GM21529 (cell line): ENCODE measurements at regions not wholly inside any gene's neighbourhood (a gene's known extent, or its start where the extent isn't known, plus 50 kb on each side); places are given as distances from the start of the nearest gene placed in this dataset.
"Not testable (repeated sequence)": the region's sequence is repeated elsewhere in the genome, so short reads cannot be mapped to it uniquely, and the experiment has no call there.

ENCODE experiments used
- ATAC-seq: cut with Tn5 transposase; IDR thresholded peaks from one replicate; pipeline ENCODE4 v1.9.1; 2021; ENCODE audit not compliant: unreplicated experiment

DNA sequence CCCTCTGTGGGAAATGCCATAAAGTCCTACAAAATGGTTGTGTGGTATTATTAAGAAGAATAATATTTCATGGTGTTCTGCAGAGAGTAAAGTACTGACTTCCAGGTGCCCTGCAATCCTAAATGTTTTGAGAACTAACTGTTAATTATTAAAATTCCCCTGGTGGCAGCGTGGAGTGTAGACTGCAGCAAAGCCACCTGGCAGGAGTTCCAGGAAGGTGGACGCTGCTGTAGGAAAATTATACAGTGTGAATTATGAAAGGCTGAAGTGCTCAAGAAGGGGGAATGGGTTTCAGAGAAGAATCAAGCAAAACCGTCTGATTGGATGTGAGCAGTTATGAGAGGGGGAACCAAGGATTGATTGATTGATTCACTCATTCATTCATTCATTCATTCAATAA lies 572.4 kb upstream of the PPP2R3A start:
- ATAC-seq: no peak

DNA sequence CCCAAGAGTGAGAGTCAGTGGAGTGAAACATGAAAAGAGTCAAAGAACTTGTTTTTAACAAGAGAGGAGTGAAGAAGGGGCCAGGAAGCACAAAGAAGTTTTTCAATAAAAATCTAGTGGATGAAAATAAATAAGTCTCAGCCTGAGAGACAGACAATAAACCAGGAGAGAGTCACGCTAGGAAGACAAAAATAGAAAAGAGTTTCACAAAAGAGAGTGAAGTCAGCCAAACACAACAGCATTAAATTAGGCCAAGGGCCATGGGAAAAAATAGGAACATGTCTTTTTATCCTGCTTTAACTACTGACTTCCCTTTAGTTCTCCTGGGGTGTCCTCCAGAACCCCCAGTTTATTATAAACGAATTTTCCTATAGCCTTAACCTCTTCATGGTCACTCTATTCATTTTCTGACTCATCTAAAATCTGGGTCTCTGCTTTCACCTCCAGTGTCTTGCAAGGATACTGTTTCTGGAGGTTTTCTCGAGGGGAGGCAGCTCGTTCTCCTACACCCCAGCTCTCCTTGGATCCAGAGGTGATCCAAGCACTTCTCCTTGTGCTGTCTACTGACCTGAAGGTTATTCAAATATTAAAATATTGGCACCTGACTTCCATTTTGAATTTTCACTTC lies 571.5 kb upstream of the PPP2R3A start:
- ATAC-seq: no peak

DNA sequence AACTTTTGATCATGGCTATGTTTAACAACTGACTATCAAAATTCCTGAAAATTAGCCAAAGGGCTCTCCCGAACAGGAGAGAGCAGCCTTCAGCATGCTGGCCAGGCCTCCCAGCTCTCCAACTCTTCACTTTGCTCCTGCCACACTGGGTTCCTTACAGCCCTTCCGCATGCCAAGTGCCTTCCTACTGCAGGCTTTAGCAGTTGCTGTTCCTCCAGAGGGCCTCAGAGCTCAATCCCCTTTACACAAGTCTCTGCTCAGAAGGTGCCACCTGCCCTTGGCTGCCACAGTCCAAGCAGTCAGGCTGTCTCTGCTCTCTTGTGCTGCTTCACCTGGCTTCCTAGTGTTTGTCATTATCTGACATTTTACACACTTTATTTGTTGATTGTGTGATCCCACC lies 553.1 kb upstream of the PPP2R3A start:
- ATAC-seq: no peak

DNA sequence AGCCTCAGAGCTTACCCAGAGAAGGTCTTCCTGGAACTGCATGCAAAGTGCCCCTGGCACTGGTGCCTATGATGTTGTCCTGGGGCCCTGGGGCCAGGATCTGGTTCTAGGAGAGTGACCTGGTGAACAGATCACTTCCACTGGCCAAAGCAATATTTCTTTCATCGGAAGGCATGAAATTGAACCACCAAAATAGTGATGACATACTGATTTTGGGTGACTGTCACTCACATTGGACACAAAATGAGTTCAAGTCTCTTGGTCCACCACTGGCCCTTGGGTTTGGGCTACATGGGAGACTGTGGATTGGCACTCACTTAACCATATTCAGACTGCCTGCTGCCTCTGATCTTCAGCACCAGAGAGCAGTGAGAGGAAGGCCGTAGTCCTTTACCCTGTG lies 549.3 kb upstream of the PPP2R3A start:
- no peak for ATAC-seq

DNA sequence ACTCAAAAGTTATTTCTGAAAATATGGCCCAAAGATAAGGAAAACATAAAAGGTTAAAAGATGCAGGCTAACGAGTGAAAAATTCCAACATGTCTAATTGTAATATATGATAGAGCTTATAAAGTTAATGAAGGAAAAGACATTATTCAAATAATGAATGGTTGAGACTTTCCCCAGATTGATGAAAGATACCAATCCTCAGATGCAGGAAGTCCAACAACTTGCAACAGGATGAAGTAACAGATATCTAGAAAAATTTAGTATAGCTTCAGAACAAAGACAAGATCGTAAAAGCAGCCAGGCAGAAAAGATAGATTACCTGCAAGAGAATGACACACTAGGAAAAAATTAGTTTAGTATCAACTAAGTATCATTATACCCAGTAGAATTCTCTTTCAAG lies 546.4 kb upstream of the PPP2R3A start:
- no peak for ATAC-seq

DNA sequence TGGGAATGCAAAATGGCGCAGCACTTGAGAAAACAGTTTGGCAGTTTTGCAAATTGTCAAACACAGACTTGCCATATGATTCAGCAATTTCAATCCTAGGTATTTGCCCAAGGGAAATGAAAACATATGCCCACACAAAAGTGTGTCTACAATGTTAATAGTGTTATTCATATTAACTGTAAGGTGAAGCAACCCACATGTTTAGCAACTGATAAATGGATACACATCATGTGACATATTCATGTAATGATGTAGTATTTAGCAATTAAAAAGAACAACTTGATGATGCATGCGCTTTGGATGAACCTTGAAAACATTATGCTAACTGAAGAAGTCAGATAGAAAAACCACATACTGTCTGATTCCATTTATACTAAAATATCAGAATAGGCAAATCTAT lies 539.0 kb upstream of the PPP2R3A start:
- no peak for ATAC-seq

DNA sequence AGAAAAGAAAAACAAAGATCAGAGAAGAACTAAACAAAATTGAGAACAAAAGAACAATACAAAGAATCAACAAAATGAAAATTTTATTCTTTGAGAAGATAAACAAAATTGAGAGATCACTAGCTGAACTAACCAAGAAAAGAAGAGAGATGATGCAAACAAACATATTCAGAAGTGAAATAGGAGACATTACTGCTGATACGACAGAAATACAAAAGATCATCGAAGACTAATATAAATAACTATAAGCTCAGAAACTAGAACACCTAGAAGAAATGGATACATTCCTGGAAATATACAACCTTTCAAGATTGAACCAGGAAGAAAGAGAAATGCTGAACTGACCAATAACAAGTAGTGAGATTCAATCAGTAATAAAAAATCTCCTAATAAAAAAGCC lies 533.1 kb upstream of the PPP2R3A start:
- no peak for ATAC-seq

DNA sequence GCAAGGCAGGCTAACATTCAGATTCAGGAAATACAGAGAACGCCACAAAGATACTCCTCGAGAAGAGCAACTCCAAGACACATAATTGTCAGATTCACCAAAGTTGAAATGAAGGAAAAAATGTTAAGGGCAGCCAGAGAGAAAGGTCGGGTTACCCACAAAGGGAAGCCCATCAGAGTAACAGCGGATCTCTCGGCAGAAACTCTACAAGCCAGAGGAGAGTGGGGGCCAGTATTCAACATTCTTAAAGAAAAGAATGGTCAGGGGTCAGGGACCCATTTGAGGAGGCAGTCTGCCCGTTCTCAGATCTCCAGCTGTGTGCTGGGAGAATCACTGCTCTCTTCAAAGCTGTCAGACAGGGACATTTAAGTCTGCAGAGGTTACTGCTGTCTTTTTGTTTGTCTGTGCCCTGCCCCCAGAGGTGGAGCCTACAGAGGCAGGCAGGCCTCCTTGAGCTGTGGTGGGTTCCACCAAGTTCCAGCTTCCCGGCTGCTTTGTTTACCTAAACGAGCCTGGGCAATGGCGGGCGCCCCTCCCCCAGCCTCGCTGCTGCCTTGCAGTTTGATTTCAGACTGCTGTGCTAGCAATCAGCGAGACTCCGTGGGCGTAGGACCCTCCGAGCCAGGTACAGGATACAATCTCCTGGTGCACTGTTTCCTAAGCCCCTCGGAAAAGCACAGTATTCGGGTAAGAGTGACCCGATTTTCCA lies 526.5 kb upstream of the PPP2R3A start:
- ATAC-seq: not testable (repeated sequence)

DNA sequence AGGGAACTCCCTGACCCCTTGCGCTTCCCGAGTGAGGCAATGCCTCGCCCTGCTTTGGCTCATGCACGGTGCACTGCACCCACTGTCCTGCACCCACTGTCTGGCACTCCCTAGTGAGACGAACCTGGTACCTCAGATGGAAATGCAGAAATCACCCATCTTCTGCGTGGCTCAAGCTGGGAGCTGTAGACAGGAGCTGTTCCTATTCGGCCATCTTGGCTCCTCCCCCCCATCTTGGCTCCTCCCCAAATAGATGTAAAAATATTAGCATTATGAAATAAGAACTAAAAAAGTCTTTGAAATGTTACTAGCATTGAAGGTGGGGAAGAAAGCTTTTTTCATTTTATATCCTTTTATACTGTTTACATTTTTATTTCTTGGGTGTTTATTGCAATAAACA lies 525.9 kb upstream of the PPP2R3A start:
- ATAC-seq: not testable (repeated sequence)

DNA sequence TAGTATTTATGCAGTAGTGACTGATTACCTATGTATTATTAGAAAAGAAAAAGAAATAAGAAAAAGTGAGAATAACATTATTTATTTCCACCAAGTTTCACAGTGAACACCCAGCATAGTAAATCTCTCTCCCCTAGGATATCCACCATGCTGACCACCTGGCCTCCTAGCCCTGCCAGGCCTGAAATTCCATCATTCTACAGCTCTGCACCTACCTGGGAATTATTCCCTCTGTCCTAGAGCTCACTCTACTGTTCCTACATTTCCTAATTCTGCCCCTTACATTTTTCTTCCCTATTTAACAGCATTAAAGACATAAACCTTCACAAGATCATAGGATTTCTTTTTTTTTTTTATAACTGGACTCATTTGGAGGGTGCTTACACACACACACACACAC lies 525.3 kb upstream of the PPP2R3A start:
- ATAC-seq: no peak

DNA sequence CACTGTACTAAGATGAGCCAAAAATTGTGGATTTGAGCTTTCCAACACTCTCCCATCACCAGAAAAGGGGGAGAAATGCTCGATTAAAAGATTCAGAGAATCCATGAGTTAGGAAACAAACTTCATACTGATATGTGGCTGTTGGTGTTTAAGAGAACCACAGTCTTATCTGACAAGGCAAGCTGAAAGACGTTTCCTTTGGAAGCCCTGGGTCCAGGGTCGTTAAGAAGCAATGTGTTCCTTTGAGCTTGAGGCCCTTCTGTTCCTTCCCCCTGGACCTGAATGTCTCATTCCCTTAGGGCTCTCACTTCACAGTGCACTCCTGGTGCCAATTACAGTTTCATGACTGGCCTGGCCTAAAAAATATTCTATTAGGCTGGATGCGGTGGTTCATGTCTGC lies 524.8 kb upstream of the PPP2R3A start:
- ATAC-seq: no peak

DNA sequence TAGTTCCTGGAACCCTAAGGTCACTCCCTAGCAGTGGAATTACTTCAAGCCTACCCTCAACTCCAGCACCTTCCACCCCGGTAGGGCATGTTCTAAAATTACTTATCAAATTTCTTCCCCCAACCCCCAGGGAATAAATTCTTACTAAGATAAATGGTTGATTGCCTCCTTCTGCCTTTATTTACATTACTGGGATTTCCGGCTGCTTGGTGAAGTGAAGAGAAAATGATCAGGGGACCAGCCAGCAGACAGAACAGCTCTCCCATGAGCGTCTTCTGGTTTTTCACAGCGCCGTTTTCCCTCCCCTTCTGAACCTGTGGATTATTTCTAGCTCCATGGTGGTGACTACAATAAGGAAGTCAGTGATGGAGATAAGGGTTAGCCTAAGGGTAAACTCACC lies 521.5 kb upstream of the PPP2R3A start:
- no peak for ATAC-seq

DNA sequence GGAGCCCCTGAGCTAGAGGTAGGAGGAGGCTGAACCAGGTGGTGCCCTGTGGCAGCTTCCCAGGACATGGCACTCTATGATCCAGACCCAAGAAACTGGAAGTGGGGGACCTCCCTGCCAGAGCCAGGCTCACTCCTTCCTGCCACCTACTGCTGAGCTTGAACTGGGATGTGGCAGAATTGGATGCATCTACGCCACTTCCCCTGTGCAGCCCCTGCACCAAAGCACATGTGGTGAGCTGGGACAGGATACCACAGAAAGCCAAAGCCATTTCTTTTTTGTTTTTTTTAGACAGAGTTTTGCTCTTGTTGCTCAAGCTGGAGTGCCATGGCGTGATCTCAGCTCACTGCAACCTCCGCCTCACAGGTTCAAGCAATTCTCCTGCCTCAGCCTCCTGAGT lies 518.0 kb upstream of the PPP2R3A start:
- ATAC-seq: no peak

DNA sequence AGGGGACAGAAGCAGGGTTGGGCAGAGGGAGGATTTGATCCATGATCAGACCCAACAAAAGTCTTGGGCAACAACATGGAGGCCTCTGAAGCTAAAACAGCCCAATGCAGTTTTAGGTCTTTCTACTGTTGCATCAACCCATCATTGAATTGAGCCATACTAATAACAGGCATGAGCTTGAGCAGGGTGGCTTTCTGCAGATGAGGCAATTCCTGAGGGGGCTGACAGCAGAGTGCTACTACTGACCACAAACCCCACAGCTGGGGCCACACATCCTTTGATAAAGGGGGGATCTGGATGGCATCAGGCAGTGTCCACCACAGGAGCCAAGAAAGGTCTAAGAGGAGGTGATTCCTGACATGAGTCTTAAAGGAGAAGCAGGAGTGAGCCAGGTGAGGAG lies 517.0 kb upstream of the PPP2R3A start:
- no peak for ATAC-seq

DNA sequence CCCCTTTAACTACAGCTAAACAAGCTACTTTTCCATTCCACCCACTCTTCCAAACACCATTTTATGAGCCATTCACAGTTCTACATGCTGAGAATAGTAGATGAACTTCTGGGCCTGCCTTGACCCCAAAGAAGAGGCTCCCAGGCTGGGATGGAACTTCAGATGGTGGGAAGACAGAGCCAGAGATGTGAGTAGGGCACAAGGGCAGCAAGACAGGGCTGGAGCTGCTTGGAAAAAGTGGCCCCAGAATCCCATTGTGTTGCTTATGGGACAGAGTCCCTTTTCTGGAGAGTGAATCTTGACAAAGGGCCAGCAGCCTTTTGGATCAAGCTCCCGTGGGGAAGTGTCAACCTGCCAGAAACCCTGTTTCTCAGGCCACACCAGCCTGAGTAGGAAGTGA lies 516.5 kb upstream of the PPP2R3A start:
- ATAC-seq: no peak

DNA sequence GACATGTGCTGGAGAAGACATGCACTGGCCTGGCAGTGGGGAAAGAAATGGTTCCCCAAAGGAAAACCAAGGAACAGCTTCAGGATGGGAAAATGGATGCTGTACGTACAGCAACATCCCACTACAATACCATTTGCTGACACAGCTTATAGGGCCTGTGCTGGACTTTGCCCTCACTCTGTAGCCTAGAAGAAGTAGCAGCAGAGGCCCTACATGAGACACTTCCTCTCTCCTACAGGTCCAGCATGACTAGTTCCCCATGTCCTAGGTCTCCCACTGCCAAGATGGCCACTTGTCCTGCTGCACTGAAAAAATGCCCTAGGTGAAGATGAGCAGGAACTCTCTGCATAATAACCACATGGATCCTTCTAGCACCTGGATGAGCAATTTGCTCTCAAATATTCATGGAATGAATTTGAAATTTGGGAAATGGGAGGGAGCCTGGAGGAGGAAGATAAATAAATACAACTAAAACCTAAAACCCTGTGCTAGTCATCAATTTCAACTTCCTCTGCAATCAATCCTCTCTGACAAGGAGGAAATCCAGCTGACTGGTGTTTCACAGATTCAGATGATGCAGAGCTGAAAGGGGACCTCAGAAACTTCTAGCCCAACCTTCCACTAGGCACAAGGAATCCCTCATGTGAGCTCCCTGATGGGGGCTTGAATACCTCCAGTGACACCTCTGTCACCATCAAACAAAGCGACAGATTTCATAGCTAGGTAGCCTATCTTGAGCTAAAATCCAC lies 514.3 kb upstream of the PPP2R3A start:
- ATAC-seq: no peak

DNA sequence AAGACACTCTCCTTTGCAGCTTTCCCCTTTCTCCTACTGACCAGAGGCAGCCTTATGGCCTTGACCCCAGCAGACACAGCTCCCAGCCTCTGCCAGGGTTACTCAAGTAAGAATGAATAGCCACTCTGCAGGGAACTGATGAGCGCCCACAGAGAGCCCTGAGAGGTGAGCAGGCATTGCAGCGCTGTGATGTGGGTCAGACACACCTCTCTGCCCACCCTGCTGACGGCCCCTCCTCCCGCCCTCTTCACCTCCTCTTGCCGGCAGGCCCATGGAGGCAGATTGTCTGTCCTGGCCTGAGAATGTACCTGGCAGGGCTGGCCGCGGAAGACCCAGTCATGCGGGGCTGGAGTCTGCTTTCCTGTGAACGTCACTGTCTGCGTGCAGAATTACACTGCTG lies 512.6 kb upstream of the PPP2R3A start:
- ATAC-seq: no peak

DNA sequence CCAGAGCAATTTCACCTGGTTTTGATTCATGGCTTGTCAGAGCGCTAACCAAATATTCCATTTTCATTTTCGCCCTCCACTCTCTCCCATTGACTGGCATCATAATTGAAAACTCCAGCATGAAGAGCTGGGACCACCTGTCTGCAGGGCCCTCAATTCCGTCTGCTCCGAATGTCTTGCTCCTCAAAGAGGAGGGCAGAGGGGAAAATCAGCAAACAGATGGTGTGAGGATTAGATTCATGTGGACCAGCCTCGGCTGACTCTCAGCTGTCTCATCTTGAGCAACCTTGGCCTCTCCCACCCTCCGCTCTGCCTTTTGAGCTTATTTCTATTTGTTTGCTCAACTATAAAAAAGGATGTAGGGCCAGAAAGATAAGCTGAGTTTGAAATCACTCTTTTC lies 512.2 kb upstream of the PPP2R3A start:
- no peak for ATAC-seq

DNA sequence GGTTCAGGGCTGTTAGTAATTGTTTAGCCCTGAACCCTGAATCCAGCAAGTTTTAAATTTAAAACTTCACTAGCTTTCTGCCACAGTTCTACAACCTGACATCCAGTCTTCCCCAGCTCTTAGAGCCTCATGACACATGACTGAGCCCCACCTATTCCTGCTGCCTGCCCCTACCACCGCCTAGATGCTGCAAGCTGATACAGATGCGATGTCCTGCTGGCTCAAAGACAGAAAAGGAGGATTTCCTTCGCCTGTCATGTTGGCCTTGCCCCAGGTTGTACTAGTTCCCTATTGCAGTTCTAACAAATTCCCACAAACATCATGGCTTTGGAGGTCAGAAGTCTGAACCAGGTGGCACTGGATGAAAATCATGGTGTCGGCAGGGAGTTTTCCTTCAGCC lies 510.6 kb upstream of the PPP2R3A start:
- ATAC-seq: no peak

DNA sequence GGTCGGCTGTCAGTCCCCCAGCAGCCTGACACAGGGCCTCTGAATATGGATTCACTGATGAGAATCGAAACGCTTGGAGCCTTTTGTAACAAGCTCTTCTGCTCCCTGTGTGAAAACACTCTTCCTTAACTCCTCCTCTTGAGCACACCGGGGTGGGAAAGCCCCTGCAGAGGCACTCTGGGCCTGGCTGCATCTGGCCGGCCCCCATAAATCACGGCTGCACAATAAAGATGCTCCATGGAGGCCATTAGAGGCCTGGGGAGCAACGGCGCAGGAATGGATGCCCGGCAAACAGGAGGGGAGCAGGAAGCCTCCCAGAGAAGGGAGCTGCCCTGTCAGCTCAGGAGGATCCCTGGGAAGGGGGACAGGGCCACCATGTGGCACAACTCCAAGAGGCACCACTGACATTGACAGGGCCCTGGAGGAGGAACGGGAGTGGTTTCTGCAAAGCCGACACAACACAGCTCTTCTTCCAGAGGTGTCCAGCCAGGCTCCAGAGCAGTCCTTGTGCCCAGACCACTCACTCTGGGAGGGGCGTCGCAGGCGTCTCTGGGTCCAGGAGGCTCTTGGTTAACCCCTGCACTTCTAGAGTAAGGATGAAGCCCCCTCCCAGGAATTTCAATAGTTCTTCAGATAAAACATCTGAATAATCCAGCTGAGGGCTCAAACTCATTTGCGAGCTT lies 509.3 kb upstream of the PPP2R3A start:
- no peak for ATAC-seq

DNA sequence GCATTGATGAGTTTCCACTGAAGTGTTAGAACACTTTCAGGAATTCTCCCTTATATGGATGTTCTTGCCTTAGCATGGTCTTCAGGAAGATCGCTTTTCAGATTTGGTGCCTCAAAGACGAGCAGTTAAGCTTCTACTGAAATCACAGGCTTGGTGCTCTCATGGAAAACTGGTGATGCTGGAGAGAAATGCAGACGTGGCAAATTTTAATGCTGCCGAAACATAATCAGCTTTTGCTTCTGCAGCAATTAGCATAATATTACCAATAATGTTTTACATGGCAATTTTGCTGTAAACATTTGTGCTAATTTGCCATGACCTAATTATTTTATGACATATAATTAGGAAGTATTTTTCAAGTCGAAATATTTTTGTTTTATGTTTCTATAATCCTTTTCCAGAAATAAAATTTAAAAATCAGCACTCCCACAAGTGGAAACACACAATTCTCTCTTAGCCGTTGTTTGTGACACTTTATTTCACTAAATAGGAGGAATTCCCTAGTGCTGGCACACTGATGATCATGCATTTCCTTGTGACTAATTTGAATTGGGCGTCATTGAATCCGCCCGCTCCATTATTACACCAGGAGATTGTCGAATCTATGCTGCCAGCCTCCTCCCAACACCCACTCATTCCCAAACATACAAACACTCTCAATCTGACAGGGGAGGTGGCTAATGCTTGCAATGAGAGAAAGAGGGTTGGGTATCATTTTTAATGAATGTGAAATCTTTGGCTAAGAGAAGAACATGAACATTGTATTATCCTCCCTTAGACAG lies 506.8 kb upstream of the PPP2R3A start:
- no peak for ATAC-seq
